NCI-H2029 (cell line): ENCODE measurements at regions not wholly inside any gene's neighbourhood (a gene's known extent, or its start where the extent isn't known, plus 50 kb on each side); places are given as distances from the start of the nearest gene placed in this dataset.

ENCODE experiments used
- DNase-seq: peaks from one replicate; lab custom pipeline; 2025; lab: John Stamatoyannopoulos, UW

- no peak for DNase-seq
Measured at GRCh38 chr1:91575909-91576519, 75.4 kb downstream of the CDC7 start.

GRCh38 chr1:91578320-91579109 is 77.9 kb downstream of the CDC7 start:
- DNase-seq, result no peak

- DNase-seq, result no peak
Measured at GRCh38 chr1:91579658-91580228, 79.1 kb downstream of the CDC7 start.

- no peak for DNase-seq
Measured at GRCh38 chr1:91582431-91582921, 81.8 kb downstream of the CDC7 start.

- peak; percentile 17 for DNase-seq
Measured at GRCh38 chr1:91583326-91583755, 82.7 kb downstream of the CDC7 start.

GRCh38 chr1:91584309-91584708 is 83.7 kb downstream of the CDC7 start:
- DNase-seq, result no peak

GRCh38 chr1:91584878-91585277 is 84.2 kb downstream of the CDC7 start:
- DNase-seq, result no peak

- DNase-seq, result no peak
Measured at GRCh38 chr1:91585502-91585901, 84.9 kb downstream of the CDC7 start.

- DNase-seq, result no peak
Measured at GRCh38 chr1:91585982-91586381, 85.3 kb downstream of the CDC7 start.

- no peak for DNase-seq
Measured at GRCh38 chr1:91589437-91589836, 88.8 kb downstream of the CDC7 start.

GRCh38 chr1:91591175-91591974 is 90.7 kb downstream of the CDC7 start:
- DNase-seq, result no peak

- DNase-seq, result no peak
Measured at GRCh38 chr1:91592716-91593477, 92.2 kb downstream of the CDC7 start.

- no peak for DNase-seq
Measured at GRCh38 chr1:91594383-91595055, 93.9 kb downstream of the CDC7 start.

GRCh38 chr1:91596474-91596873 is 95.8 kb downstream of the CDC7 start:
- DNase-seq, result no peak

GRCh38 chr1:91597215-91597614 is 96.6 kb downstream of the CDC7 start:
- no peak for DNase-seq

GRCh38 chr1:91600431-91601337 is 100.0 kb downstream of the CDC7 start:
- no peak for DNase-seq

GRCh38 chr1:91601554-91602376 is 101.1 kb downstream of the CDC7 start:
- DNase-seq, result no peak

GRCh38 chr1:91603409-91603808 is 102.8 kb downstream of the CDC7 start:
- no peak for DNase-seq

GRCh38 chr1:91604632-91605031 is 104.0 kb downstream of the CDC7 start:
- no peak for DNase-seq
